Ishikawa (cell line): ENCODE measurements at regions not wholly inside any gene's neighbourhood (a gene's known extent, or its start where the extent isn't known, plus 50 kb on each side); places are given as distances from the start of the nearest gene placed in this dataset.

ENCODE experiments used
- CEBPB ChIP-seq: IDR thresholded peaks from 2 replicates; pipeline ENCODE4 v1.6.1; 2012
- CREB1 ChIP-seq: IDR thresholded peaks from 2 replicates; pipeline ENCODE4 v1.6.1; 2012; ENCODE audit warnings: low read depth
- EGR1 ChIP-seq: IDR thresholded peaks from 2 replicates; pipeline ENCODE4 v1.6.1; 2012
- EP300 ChIP-seq: IDR thresholded peaks from 2 replicates; pipeline ENCODE4 v1.6.1; 2012; ENCODE audit warnings: borderline replicate concordance
- MAX ChIP-seq: IDR thresholded peaks from 2 replicates; pipeline ENCODE4 v1.6.1; 2012
- NFIC ChIP-seq: IDR thresholded peaks from 2 replicates; pipeline ENCODE4 v1.6.1; 2012
- RAD21 ChIP-seq: IDR thresholded peaks from 2 replicates; pipeline ENCODE4 v1.6.1; 2012; ENCODE audit warnings: low read depth
- REST ChIP-seq: IDR thresholded peaks from 2 replicates; pipeline ENCODE4 v1.6.1; 2012; ENCODE audit warnings: low read depth, mild to moderate bottlenecking
- TAF1 ChIP-seq: IDR thresholded peaks from 2 replicates; pipeline ENCODE4 v1.6.1; 2012; ENCODE audit warnings: low read depth, mild to moderate bottlenecking
- TCF12 ChIP-seq: IDR thresholded peaks from 2 replicates; pipeline ENCODE4 v1.6.1; 2012; ENCODE audit warnings: low read depth
- YY1 ChIP-seq: IDR thresholded peaks from 2 replicates; pipeline ENCODE4 v1.6.1; 2012; ENCODE audit warnings: low read depth
- ZBTB7A ChIP-seq: IDR thresholded peaks from 2 replicates; pipeline ENCODE4 v1.6.1; 2012; ENCODE audit warnings: low read depth

GRCh38 chr13:83183439-83184149, 698.7 kb downstream of the SLITRK1 start:
- TF ChIP-seq CEBPB (no peak), MAX (no peak), EGR1 (no peak), CREB1 (no peak), REST (no peak), TCF12 (no peak), TAF1 (no peak), RAD21 (no peak), EP300 (no peak), YY1 (no peak), NFIC (no peak), ZBTB7A (no peak)
